HuH-7 (cell line): ENCODE measurements at regions not wholly inside any gene's neighbourhood (a gene's known extent, or its start where the extent isn't known, plus 50 kb on each side); places are given as distances from the start of the nearest gene placed in this dataset.
A peak's percentile ranks its signal among the peaks of the same experiment; 100 is the strongest.

Experiments
- DNase-seq: peaks from one replicate; pipeline ENCODE4 v3.0.0; 2011; ENCODE audit warnings: low spot score

DNA sequence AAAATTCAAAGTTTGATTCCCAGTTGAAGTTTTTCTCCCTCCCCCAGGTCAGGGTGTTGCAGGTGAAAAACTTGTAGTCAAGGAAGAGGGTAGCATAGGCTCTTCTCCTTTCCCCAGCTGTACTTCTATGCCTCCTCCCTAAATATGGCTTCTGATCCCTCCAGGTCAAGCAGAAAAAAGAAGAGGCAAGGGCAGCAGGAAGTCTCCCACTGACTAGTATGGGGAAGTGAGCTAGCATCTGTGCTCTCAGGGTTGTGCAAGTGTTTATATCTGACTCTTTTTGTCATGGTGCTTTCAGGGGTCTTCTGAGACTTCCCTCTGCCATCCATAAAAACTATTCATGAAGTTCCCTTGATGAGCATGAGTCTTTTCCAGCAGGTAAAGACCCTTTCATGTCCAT lies 76.0 kb downstream of the ATPSCKMT start:
- no peak for DNase-seq

DNA sequence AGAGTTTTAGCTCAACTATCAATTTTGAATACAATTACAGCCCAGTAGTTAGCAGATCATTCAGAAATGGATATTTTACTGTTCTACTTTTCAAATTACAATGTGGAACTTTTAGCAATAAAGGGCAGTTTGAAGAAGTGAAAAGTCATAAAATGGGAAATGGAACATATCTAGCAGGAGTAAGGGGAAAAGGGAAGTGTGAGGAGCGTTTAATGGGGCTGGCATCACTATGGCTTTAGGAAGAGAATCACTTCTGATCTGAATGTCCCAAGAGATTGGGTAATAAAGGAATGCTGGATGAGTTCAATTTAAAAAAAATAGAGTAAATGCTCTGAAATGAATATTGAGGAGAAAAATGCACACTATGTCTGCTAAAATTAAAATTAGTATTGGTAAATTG lies 77.4 kb downstream of the ATPSCKMT start:
- DNase-seq, result no peak

DNA sequence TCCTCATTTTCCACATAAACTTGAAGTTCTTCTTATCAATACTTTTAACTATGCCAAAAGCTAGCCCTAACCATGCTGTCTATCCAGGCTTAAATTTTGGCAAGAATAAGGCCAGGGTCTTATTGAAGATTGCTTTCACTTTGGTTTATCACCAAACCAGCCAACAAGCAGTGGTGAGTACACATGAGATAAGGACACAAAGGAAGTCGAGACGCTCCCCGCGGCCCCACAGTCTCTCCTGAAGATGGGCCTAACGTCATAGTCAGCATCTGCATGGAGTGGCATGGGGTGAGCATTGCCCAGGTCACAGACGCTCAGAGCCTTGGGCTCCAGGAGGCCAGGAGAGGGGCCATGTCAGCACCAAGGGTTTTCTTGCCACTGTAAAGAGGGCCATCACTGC lies 80.3 kb downstream of the ATPSCKMT start:
- no peak for DNase-seq

- DNase-seq, result no peak
Observed at GRCh38 chr5:10168254-10168653, 81.4 kb downstream of the ATPSCKMT start.

DNA sequence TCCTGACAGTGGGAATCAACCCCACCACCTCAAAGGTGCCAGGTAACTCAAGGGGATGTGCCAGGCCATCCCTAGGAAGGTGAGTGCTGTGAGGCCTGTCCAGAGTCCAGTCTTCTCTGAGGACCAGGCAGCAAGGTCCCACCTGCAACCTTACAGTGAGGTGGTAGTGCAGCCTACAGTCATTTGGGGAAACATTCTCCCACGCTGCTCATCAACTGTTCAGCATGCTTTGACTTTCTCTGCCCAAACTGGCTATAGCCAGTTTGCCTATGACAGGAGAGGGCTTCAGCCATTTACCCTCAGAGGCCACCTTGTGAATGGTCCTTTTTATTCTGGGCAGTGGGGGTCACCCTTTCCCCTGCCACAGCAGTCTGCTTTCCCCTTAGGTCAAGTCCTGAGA lies 81.9 kb downstream of the ATPSCKMT start:
- no peak for DNase-seq

- DNase-seq, result no peak
Observed at GRCh38 chr5:10166392-10166791, 83.3 kb downstream of the ATPSCKMT start.

DNA sequence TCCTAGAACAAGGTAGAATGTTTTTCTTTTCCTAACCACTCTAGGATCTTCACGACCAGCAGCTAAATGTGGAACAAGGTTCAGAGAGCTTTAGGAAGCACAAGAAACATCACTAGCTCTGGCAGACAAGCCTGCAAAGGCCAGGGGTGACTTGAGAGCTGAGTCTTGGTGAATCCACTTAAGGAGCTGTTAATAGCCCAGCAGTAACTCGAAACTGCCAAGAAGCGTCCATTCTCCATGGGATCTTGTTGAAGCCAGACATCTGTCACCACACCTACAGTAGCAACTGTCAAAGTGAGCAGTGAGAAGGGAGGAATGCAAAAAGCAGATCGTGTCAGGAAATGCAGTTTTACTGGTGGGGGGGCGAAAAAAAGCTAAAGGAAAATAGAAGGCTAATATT lies 87.2 kb downstream of the ATPSCKMT start:
- DNase-seq, result no peak

GRCh38 chr5:10161778-10162177 lies 87.9 kb downstream of the ATPSCKMT start:
- DNase-seq, result no peak

- no peak for DNase-seq
Observed at GRCh38 chr5:10160241-10160640, 89.4 kb downstream of the ATPSCKMT start.

DNA sequence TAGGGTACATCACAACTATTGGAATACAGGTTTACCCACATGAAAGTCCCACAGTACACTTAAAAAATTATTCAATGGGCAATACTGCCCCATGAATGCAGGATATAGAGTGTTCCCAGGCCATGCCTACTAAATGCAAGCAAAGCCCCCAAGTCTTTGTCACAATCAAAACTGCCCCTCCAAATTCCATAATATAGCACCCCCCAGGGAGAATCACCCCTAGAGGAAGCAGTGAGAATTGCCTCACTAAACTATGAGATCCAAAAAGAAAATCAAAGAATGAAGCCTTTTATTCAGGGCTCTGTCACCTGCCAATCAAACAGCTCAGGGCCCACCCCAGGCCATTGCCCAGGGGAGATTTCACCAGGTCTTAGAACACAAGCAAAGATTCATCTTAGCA lies 90.8 kb downstream of the ATPSCKMT start:
- no peak for DNase-seq

DNA sequence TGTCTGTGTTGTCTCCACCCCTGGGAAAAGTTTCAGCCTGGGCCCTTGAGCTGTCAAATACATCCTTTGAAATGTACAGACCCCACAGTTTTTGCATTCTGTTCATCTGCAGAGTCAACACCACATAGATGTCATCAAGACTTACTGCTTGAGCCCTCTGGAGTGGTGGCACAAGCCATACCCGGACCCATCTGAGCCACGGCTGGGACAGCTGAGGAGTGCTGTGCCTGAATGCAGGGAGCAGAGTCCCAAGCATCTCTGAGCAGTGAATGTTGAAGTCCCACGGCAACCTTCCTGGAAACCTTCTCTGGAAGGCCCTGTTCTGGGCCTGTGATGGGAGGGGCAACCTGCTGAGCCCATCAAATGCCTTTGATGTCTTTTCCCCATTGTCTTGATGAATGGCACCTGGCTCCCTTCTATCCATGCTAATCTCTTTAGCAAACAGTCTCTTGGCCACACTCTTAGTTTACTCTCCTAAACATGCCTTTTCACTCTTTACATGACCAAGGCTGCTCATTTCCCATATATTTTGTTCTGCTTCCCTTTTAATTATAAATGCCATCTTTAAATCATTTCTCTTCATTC lies 92.5 kb downstream of the ATPSCKMT start:
- no peak for DNase-seq

DNA sequence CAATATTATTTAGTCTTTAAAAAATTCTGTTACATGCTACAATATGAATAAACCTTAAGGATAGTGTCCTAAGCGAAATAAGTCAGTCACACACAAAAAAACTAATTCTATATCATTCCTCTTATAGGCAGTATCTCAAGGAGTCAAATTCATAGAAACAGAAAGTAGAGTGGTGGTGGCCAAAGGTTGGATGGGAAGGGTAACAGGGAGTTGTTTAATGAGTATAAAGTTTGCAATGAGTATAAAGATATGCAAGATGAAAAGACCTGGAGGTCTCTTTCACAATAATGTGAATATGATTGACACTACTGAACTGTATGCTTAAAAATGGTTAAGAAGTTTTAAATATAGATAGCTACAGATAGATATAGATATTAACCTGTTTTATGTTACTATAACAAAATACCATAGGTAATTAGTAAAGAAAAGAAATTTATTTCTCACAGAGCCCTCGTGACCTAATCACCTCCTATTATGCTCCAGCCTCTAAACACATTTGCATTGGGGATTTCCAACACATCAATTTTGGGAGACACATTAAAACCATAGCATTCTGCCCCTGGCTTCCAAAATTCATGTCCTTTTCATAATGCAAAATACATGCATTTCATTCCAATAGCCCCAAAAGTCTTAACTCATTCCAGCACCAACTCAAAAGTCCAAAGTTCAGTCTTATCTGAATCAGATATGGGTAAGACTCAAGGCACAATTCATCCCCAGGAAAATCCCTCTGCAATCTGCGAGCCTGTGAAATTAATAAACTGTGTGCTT lies 93.6 kb downstream of the ATPSCKMT start:
- no peak for DNase-seq

DNA sequence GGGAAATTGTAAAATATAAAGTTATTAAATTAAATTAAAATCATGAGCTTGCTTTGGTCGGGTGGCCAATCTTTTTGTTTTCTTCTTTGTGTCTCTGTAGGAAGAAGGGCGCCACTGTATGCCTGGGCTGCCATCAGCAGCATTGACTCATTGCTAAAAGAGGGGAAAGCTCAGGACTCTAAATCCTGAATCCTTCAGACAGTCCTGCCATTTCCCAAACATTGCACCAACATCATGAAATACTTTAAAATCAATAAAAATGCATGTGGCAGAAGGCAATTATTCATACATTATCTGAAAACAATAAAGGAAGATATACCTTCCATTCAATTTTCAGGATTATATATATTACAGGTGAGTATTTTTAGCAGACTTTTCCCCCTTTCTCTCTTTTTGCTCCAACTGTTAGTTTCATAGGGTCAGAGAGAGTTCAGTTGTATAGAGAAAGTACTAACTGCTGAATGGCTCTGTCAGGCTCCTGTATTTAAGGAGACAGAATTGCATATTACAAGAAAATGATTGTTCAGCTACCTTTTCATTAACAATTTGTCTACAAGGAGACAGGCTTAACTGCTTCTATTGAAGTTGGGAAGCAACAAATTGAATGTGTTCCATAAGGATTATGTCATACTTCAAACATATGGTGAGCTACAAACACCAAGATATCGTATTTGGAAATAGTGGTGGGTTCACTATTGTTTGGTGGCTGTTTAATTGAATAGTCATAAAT lies 95.7 kb downstream of the ATPSCKMT start:
- DNase-seq, result no peak

DNA sequence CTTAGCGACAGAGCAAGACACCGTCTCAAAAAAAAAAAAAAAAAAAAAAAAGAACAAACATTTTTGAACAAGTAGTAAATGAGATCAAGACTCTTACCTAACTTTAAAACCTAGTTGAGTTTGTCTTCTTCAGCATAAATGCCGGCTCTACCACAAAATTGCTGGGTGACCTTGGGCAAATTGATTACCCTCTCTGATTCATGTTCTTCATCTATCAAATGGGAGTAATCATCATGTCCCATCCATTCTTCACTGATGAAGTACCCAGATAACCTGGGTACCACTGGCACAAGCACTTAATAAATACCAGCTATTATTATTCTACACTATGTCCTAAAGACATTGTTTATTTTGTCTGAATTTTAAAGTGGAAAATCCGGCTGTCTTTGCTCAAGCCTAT lies 96.3 kb downstream of the ATPSCKMT start:
- no peak for DNase-seq

DNA sequence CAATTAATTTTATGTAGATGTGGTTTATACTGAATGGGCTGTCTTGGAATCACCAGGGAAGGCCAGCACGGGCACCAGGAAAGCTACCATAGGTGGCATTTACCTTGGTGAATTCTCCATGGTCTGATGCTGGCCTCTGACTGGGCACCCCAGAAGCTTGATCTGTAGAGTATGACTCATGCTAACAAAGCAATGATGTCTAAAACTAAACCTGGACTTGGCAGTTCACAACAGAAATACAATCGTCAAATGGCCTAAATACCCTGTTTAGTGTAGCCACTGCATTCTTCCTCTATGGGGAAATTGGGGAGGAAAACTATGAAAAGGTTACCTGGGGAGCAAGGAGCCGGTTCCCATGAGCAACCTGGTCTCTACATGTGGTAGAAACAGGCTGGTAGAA lies 98.0 kb downstream of the ATPSCKMT start:
- no peak for DNase-seq

DNA sequence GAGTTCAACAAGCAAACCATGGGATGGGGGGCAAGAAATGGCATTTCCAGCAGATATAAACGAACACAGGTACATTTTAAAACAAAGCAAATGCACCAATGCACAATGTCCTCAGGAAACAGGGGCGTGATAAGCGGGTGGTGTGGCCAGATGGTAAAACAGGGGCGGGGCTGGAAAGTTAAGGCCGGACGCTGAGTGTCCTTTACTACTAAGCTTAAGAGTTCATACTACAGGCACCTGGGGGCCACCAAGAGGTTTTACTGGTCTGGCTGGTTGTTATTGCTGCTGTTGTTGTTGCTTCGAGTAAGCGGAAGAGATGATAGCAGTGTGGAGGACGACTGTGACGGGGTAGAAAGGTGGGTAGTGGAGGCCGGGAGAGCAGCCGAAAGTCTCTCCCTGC lies 99.8 kb downstream of the ATPSCKMT start:
- DNase-seq, result no peak

GRCh38 chr5:10145923-10146401 lies 103.7 kb downstream of the ATPSCKMT start:
- peak; percentile 27 for DNase-seq

DNA sequence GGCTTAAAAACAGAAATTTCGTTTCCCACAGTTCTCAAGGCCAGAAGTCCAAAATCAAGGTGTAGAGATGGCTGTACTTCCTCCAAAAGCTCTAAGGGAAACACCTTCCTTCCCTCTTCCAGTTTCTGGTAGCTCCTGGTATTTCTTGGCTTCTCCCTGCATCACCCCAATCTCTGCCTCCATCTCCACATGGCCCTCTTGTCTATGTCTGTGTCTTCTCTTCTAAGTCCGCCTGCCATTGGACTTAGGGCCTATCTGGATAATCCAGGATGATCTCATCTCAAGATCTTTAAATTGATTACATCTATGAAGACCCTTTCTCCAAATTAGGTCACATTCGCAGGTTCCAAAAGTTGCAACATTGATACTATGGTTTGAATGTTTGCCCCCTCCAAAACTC lies 105.6 kb downstream of the ATPSCKMT start:
- no peak for DNase-seq

GRCh38 chr5:10140195-10140973 lies 109.3 kb downstream of the ATPSCKMT start:
- DNase-seq, result peak; percentile 28

- no peak for DNase-seq
Observed at GRCh38 chr5:10138395-10139057, 111.2 kb downstream of the ATPSCKMT start.

- no peak for DNase-seq
Observed at GRCh38 chr5:10133830-10134229, 115.9 kb downstream of the ATPSCKMT start.

DNA sequence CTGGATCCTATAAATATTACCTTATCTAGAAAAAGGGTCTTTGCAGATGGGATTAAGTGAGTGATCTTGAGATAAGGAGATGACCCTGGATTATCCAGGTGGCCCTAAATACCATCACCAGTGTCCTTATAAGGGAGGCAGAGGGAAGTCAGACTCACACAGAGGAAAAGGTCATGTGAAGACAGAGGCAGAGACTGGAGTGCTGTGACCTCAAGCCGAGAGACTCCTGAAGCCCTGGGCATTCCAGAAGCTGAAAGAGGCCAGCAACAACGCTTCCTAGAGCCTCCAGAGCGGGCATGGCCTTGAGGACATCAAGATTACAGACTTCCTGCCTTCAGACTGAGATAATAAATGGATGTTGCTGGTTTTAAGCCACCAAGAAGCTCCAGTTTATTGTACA lies 118.8 kb downstream of the ATPSCKMT start:
- DNase-seq, result no peak
